ENCODE measurements at regions not wholly inside any gene's neighbourhood (a gene's known extent, or its start where the extent isn't known, plus 50 kb on each side); places are given as distances from the start of the nearest gene placed in this dataset.

GRCh38 chr13:50742968-50743367 lies 100.5 kb downstream of the DLEU7 start:
- Histone ChIP-seq H2AFZ (ENCODE audit: low read length) (no peak overlapping the region), H3K9ac (ENCODE audit: insufficient read depth, low read length) (no peak overlapping the region), H3K79me2 (ENCODE audit: control insufficient read depth, insufficient read depth, low read length) (no peaks in the 10 kb centered on the region), H3K4me1 (ENCODE audit: control insufficient read depth, extremely low read depth, insufficient read depth, low read length) (no peaks in the 10 kb centered on the region), H3K27ac (ENCODE audit: insufficient read depth, low read length) (no peak overlapping the region), H3K27me3 (ENCODE audit: control insufficient read depth, insufficient read depth, low read length) (peaks cover 3% of the 10 kb centered on the region), H4K20me1 (ENCODE audit: control insufficient read depth, extremely low read depth, insufficient read depth, low read length) (no peaks in the 10 kb centered on the region), H3K9me3 (ENCODE audit: control insufficient read depth, insufficient read depth, low read depth, low read length) (no peaks in the 10 kb centered on the region), H3K4me3 (replicated peaks in 1 of 4; ENCODE audit: control extremely low read depth in 1 of 4, insufficient read depth in 1 of 4, low read depth in 3 of 4, low read length in 4 of 4) (no peak overlapping the region), H3K36me3 (ENCODE audit: control insufficient read depth, insufficient read depth, low read length) (no peaks in the 10 kb centered on the region), H3K4me2 (ENCODE audit: extremely low read depth, insufficient read depth, low read length) (no peak overlapping the region)
- TF ChIP-seq EZH2 (IDR thresholded peaks at IDR 0.05; ENCODE audit: low read length, missing control alignments) (no peak), CTCF (conservative IDR thresholded peaks at IDR 0.05 in 1 of 2, IDR thresholded peaks at IDR 0.05 in 1 of 2; ENCODE audit: low read depth in 1 of 2, low read length in 2 of 2) (no peak)
- peak in 1 of 2 donors; percentile 23 for DNase-seq (ENCODE audit: low read depth in 2 of 2)

GRCh38 chr13:50744116-50744660 lies 99.3 kb downstream of the DLEU7 start:
- no peak overlapping the region for H3K4me2 ChIP-seq (ENCODE audit: extremely low read depth, insufficient read depth, low read length)
- no peaks in the 10 kb centered on the region for H3K4me1 ChIP-seq (ENCODE audit: control insufficient read depth, extremely low read depth, insufficient read depth, low read length)
- H3K9me3 ChIP-seq (ENCODE audit: control insufficient read depth, insufficient read depth, low read depth, low read length): no peaks in the 10 kb centered on the region
- no peaks in the 10 kb centered on the region for H3K36me3 ChIP-seq (ENCODE audit: control insufficient read depth, insufficient read depth, low read length)
- no peaks in the 10 kb centered on the region for H4K20me1 ChIP-seq (ENCODE audit: control insufficient read depth, extremely low read depth, insufficient read depth, low read length)
- no peaks in the 10 kb centered on the region for H3K79me2 ChIP-seq (ENCODE audit: control insufficient read depth, insufficient read depth, low read length)
- H3K27ac ChIP-seq (ENCODE audit: insufficient read depth, low read length): no peak overlapping the region
- no peak overlapping the region for H3K4me3 ChIP-seq (replicated peaks in 1 of 4; ENCODE audit: control extremely low read depth in 1 of 4, insufficient read depth in 1 of 4, low read depth in 3 of 4, low read length in 4 of 4)
- TF ChIP-seq CTCF (conservative IDR thresholded peaks at IDR 0.05 in 1 of 2, IDR thresholded peaks at IDR 0.05 in 1 of 2; ENCODE audit: low read depth in 1 of 2, low read length in 2 of 2) (no peak), EZH2 (IDR thresholded peaks at IDR 0.05; ENCODE audit: low read length, missing control alignments) (no peak)
- no peak overlapping the region for H2AFZ ChIP-seq (ENCODE audit: low read length)
- H3K27me3 ChIP-seq (ENCODE audit: control insufficient read depth, insufficient read depth, low read length): peaks cover 3% of the 10 kb centered on the region
- DNase-seq (ENCODE audit: low read depth in 2 of 2): no peak
- H3K9ac ChIP-seq (ENCODE audit: insufficient read depth, low read length): no peak overlapping the region

GRCh38 chr13:50745542-50746115 lies 97.9 kb downstream of the DLEU7 start:
- Histone ChIP-seq H3K4me3 (replicated peaks in 1 of 4; ENCODE audit: control extremely low read depth in 1 of 4, insufficient read depth in 1 of 4, low read depth in 3 of 4, low read length in 4 of 4) (no peak overlapping the region), H2AFZ (ENCODE audit: low read length) (no peak overlapping the region), H3K79me2 (ENCODE audit: control insufficient read depth, insufficient read depth, low read length) (no peaks in the 10 kb centered on the region), H3K27me3 (ENCODE audit: control insufficient read depth, insufficient read depth, low read length) (peaks cover 2% of the 10 kb centered on the region), H3K4me1 (ENCODE audit: control insufficient read depth, extremely low read depth, insufficient read depth, low read length) (no peaks in the 10 kb centered on the region), H3K27ac (ENCODE audit: insufficient read depth, low read length) (no peak overlapping the region), H3K9me3 (ENCODE audit: control insufficient read depth, insufficient read depth, low read depth, low read length) (no peaks in the 10 kb centered on the region), H4K20me1 (ENCODE audit: control insufficient read depth, extremely low read depth, insufficient read depth, low read length) (no peaks in the 10 kb centered on the region), H3K36me3 (ENCODE audit: control insufficient read depth, insufficient read depth, low read length) (no peaks in the 10 kb centered on the region), H3K9ac (ENCODE audit: insufficient read depth, low read length) (no peak overlapping the region), H3K4me2 (ENCODE audit: extremely low read depth, insufficient read depth, low read length) (no peak overlapping the region)
- no peak for TF ChIP-seq CTCF (conservative IDR thresholded peaks at IDR 0.05 in 1 of 2, IDR thresholded peaks at IDR 0.05 in 1 of 2; ENCODE audit: low read depth in 1 of 2, low read length in 2 of 2)
- no peak for TF ChIP-seq EZH2 (IDR thresholded peaks at IDR 0.05; ENCODE audit: low read length, missing control alignments)
- no peak for DNase-seq (ENCODE audit: low read depth in 2 of 2)

All from fibroblast of lung (primary cell).